Urothelium cell line (cell line): ENCODE measurements at regions not wholly inside any gene's neighbourhood (a gene's known extent, or its start where the extent isn't known, plus 50 kb on each side); places are given as distances from the start of the nearest gene placed in this dataset.

Source experiments
- DNase-seq: peaks from one replicate; pipeline ENCODE4 v3.0.0; 2011; ENCODE audit warnings: low spot score, mixed read lengths
- FAIRE-seq: peaks from 2 replicates; lab custom pipeline; 2011; peaks lifted over from hg19 to GRCh38; lab: Jason Lieb, UNC

- no peak for FAIRE-seq
Measured at GRCh38 chr1:55957276-55957675, 622.1 kb downstream of the PLPP3 start.

GRCh38 chr1:55955016-55955621 is 624.2 kb downstream of the PLPP3 start:
- FAIRE-seq, result no peak
- no peak for DNase-seq

More at GRCh38 chr1:55957276-55957675, 622.1 kb downstream of the PLPP3 start:
- DNase-seq, result no peak

GRCh38 chr1:55951291-55951690 is 628.1 kb downstream of the PLPP3 start:
- no peak for DNase-seq
- FAIRE-seq, result no peak

GRCh38 chr1:55947446-55947845 is 631.9 kb downstream of the PLPP3 start:
- FAIRE-seq, result no peak
- no peak for DNase-seq

- DNase-seq (no peak), FAIRE-seq (no peak)
Measured at GRCh38 chr1:55943721-55944435, 635.5 kb downstream of the PLPP3 start.

GRCh38 chr1:55943012-55943411 is 636.4 kb downstream of the PLPP3 start:
- DNase-seq (no peak), FAIRE-seq (no peak)

GRCh38 chr1:55939866-55940265 is 639.5 kb downstream of the PLPP3 start:
- FAIRE-seq (no peak), DNase-seq (no peak)

- DNase-seq, result no peak
- FAIRE-seq, result no peak
Measured at GRCh38 chr1:55938861-55939260, 640.5 kb downstream of the PLPP3 start.

- no peak for DNase-seq
- FAIRE-seq, result no peak
Measured at GRCh38 chr1:55938376-55938850, 641.0 kb downstream of the PLPP3 start.

- FAIRE-seq, result no peak
Measured at GRCh38 chr1:55937840-55938375, 641.5 kb downstream of the PLPP3 start.

GRCh38 chr1:55935236-55935635 is 644.1 kb downstream of the PLPP3 start:
- no peak for FAIRE-seq

More at GRCh38 chr1:55937840-55938375, 641.5 kb downstream of the PLPP3 start:
- DNase-seq, result no peak

GRCh38 chr1:55932402-55932801 is 647.0 kb downstream of the PLPP3 start:
- DNase-seq (no peak), FAIRE-seq (no peak)

More at GRCh38 chr1:55935236-55935635, 644.1 kb downstream of the PLPP3 start:
- DNase-seq, result no peak

GRCh38 chr1:55931081-55931940 is 648.1 kb downstream of the PLPP3 start:
- no peak for DNase-seq
- FAIRE-seq, result no peak

- FAIRE-seq (no peak), DNase-seq (no peak)
Measured at GRCh38 chr1:55929652-55930051, 649.7 kb downstream of the PLPP3 start.

GRCh38 chr1:55928576-55928975 is 650.8 kb downstream of the PLPP3 start:
- FAIRE-seq (no peak), DNase-seq (no peak)

GRCh38 chr1:55927702-55928290 is 651.6 kb downstream of the PLPP3 start:
- FAIRE-seq (no peak), DNase-seq (no peak)

GRCh38 chr1:55926906-55927471 is 652.4 kb downstream of the PLPP3 start:
- DNase-seq, result no peak
- no peak for FAIRE-seq

GRCh38 chr1:55916907-55917306 is 662.5 kb downstream of the PLPP3 start:
- FAIRE-seq, result no peak
- DNase-seq, result no peak

- no peak for DNase-seq
- no peak for FAIRE-seq
Measured at GRCh38 chr1:55916481-55916880, 662.9 kb downstream of the PLPP3 start.

- FAIRE-seq (no peak), DNase-seq (no peak)
Measured at GRCh38 chr1:55913565-55913964, 665.8 kb downstream of the PLPP3 start.
